Keratinocyte (primary cell): ENCODE measurements at regions not wholly inside any gene's neighbourhood (a gene's known extent, or its start where the extent isn't known, plus 50 kb on each side); places are given as distances from the start of the nearest gene placed in this dataset.

ENCODE experiments used
- EZH2 ChIP-seq: IDR thresholded peaks from one replicate; pipeline ENCODE4 v1.6.1; 2012; ENCODE audit warnings: inconsistent platforms, mild to moderate bottlenecking, low read length, moderate library complexity
- TF ChIP-seq, protein P1 (sequence below), 3 experiments: IDR thresholded peaks in 1 of 3; conservative IDR thresholded peaks in 1 of 3; optimal IDR thresholded peaks in 1 of 3; 2 replicates in 2 of 3; 3 replicates in 1 of 3; pipeline versions ENCODE3 to v1.5.1; 2011; ENCODE audit warnings: low read length in 3 of 3, mild to moderate bottlenecking in 3 of 3, moderate library complexity in 2 of 3, control low read depth in 1 of 3, inconsistent platforms in 1 of 3; ENCODE audit not compliant: insufficient read depth in 2 of 3; ENCODE audit errors: extremely low read depth in 1 of 3

DNA sequence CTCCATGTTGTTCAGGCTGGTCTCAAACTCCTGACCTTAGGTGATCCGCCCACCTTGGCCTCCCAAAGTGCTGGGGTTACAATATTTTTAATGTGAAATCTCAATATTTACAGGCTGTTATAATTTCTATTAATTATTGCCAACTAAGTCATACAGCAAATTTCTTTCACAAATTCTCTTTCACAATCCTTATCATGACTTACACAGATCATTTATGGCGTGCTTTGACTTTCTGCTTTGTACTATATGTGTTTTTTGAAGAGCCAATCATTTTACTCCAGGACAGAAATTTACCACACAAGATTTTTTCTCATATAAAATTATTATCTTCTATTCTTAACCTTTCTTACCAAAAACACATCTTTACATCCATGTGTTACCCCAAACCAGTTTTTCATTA lies 1729.9 kb downstream of the NCAM2 start:
- TF ChIP-seq, protein P1, sequence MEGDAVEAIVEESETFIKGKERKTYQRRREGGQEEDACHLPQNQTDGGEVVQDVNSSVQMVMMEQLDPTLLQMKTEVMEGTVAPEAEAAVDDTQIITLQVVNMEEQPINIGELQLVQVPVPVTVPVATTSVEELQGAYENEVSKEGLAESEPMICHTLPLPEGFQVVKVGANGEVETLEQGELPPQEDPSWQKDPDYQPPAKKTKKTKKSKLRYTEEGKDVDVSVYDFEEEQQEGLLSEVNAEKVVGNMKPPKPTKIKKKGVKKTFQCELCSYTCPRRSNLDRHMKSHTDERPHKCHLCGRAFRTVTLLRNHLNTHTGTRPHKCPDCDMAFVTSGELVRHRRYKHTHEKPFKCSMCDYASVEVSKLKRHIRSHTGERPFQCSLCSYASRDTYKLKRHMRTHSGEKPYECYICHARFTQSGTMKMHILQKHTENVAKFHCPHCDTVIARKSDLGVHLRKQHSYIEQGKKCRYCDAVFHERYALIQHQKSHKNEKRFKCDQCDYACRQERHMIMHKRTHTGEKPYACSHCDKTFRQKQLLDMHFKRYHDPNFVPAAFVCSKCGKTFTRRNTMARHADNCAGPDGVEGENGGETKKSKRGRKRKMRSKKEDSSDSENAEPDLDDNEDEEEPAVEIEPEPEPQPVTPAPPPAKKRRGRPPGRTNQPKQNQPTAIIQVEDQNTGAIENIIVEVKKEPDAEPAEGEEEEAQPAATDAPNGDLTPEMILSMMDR (optimal IDR thresholded peaks at IDR 0.05 in 1 of 3, IDR thresholded peaks at IDR 0.05 in 1 of 3, conservative IDR thresholded peaks at IDR 0.05 in 1 of 3; ENCODE audit: extremely low read depth in 1 of 3, insufficient read depth in 2 of 3, low read length in 3 of 3) = no peak
- no peak for TF ChIP-seq EZH2
